H1 (cell line): ENCODE measurements at regions not wholly inside any gene's neighbourhood (a gene's known extent, or its start where the extent isn't known, plus 50 kb on each side); places are given as distances from the start of the nearest gene placed in this dataset.

Experiments used
- CTCF ChIA-PET: fragments of 300-600 bp; sonication (Branson Sonifier 250); formaldehyde crosslinking; loops from one replicate; lab custom pipeline; 2021; ENCODE audit not compliant: partially characterized antibody; lab: Charles Lee
- POLR2A ChIA-PET: fragments of 300-600 bp; sonication (Branson Sonifier 250); formaldehyde crosslinking; loops from one replicate; lab custom pipeline; 2021; ENCODE audit warnings: inconsistent platforms; ENCODE audit not compliant: partially characterized antibody; lab: Charles Lee
- DNase-seq, 2 experiments: peaks; one replicate each; pipeline versions ENCODE4 v3.0.0 to v3.0.0-alpha.2; 2010 to 2022; ENCODE audit warnings: low spot score in 2 of 2, low read depth in 1 of 2, mixed read lengths in 1 of 2
- FAIRE-seq: peaks from 2 replicates; lab custom pipeline; 2011; peaks lifted over from hg19 to GRCh38; lab: Jason Lieb, UNC
- H2AFZ ChIP-seq: 2 replicates; pipeline ENCODE4 v1.8.1; 2012; ENCODE audit warnings: low read length, inconsistent platforms
- H2AK5ac ChIP-seq: 2 replicates; pipeline ENCODE4 v1.6.1; 2013; ENCODE audit warnings: low read depth, low read length
- H2BK120ac ChIP-seq: replicated peaks from 2 replicates; pipeline ENCODE3; 2013; ENCODE audit warnings: low read depth, low read length, inconsistent platforms
- H2BK12ac ChIP-seq: 2 replicates; pipeline ENCODE4 v1.6.1; 2013; ENCODE audit warnings: low read depth, low read length
- H2BK15ac ChIP-seq: 2 replicates; pipeline ENCODE4 v1.6.1; 2013; ENCODE audit warnings: low read length
- H2BK20ac ChIP-seq: 2 replicates; pipeline ENCODE4 v1.6.1; 2013; ENCODE audit warnings: low read length
- H2BK5ac ChIP-seq: 2 replicates; pipeline ENCODE4 v1.6.1; 2013; ENCODE audit warnings: low read depth, low read length
- H3K14ac ChIP-seq: 2 replicates; pipeline ENCODE4 v1.6.1; 2013; ENCODE audit warnings: inconsistent platforms; ENCODE audit not compliant: insufficient read length
- H3K18ac ChIP-seq: 2 replicates; pipeline ENCODE4 v1.6.1; 2013; ENCODE audit warnings: low read length; ENCODE audit errors: extremely low read depth
- H3K23ac ChIP-seq: 2 replicates; pipeline ENCODE4 v1.6.1; 2013; ENCODE audit warnings: inconsistent platforms; ENCODE audit not compliant: insufficient read length
- H3K23me2 ChIP-seq: 2 replicates; pipeline ENCODE4 v1.6.1; 2013; ENCODE audit warnings: low read depth, low read length
- H3K27ac ChIP-seq: 2 replicates; pipeline ENCODE4 v1.6.1; 2011; ENCODE audit warnings: low read depth, low read length, inconsistent platforms
- H3K27me3 ChIP-seq, 4 experiments: replicated peaks in 1 of 4; 1 replicate in 1 of 4; 2 replicates in 3 of 4; pipeline versions ENCODE4 v1.6.1 to v1.8.1; 2011 to 2013; ENCODE audit warnings: low read length in 3 of 4, mild to moderate bottlenecking in 3 of 4, inconsistent platforms in 2 of 4, mixed read lengths in 2 of 4, moderate library complexity in 1 of 4; ENCODE audit not compliant: control insufficient read depth in 3 of 4, insufficient read depth in 3 of 4; ENCODE audit errors: extremely low read depth in 1 of 4
- H3K36me3 ChIP-seq, 4 experiments: 2 replicates each; pipeline versions ENCODE4 v1.6.1 to v1.8.1; 2011 to 2013; ENCODE audit warnings: mild to moderate bottlenecking in 4 of 4, low read length in 3 of 4, moderate library complexity in 2 of 4, control low read depth in 1 of 4, inconsistent platforms in 1 of 4; ENCODE audit not compliant: insufficient read depth in 4 of 4, control insufficient read depth in 2 of 4
- H3K4ac ChIP-seq: replicated peaks from 2 replicates; pipeline ENCODE3; 2013; ENCODE audit warnings: low read length, low read depth, mixed read lengths, inconsistent platforms; ENCODE audit not compliant: insufficient read length
- H3K4me1 ChIP-seq, 4 experiments: replicated peaks in 1 of 4; 1 replicate in 1 of 4; 2 replicates in 3 of 4; pipeline versions ENCODE4 v1.6.1 to v1.8.1; 2011 to 2013; ENCODE audit warnings: low read length in 3 of 4, inconsistent platforms in 2 of 4, mixed read lengths in 1 of 4; ENCODE audit not compliant: insufficient read depth in 4 of 4, control insufficient read depth in 3 of 4
- H3K4me2 ChIP-seq, 2 experiments: 2 replicates each; pipeline versions ENCODE4 v1.6.1 to v1.8.1; 2011 to 2013; ENCODE audit warnings: low read depth in 2 of 2, low read length in 2 of 2, control low read depth in 1 of 2, inconsistent platforms in 1 of 2, mild to moderate bottlenecking in 1 of 2; ENCODE audit not compliant: insufficient read depth in 1 of 2
- H3K4me3 ChIP-seq, 4 experiments: fragments of 200-600, 300-600 bp in 1 of 4; sonication (generic), shearing (Covaris generic), sonication (Bioruptor Twin) in 1 of 4; 2 replicates each; pipeline versions ENCODE4 v1.5.1 to v1.8.1; 2011 to 2016; ENCODE audit warnings: low read length in 4 of 4, low read depth in 3 of 4, control low read depth in 2 of 4, inconsistent platforms in 2 of 4, mild to moderate bottlenecking in 2 of 4, mixed read lengths in 1 of 4, moderate library complexity in 1 of 4; ENCODE audit not compliant: insufficient read depth in 2 of 4; ENCODE audit errors: extremely low read depth in 1 of 4
- H3K56ac ChIP-seq: replicated peaks from 2 replicates; pipeline ENCODE3; 2013; ENCODE audit warnings: low read depth, mild to moderate bottlenecking, mixed read lengths, low read length, inconsistent platforms; ENCODE audit not compliant: insufficient read length
- H3K79me1 ChIP-seq: 2 replicates; pipeline ENCODE4 v1.6.1; 2013; ENCODE audit warnings: low read depth, low read length, control low read depth
- H3K79me2 ChIP-seq, 2 experiments: 2 replicates each; pipeline versions ENCODE4 v1.6.1 to v1.8.1; 2012 to 2013; ENCODE audit warnings: low read length in 2 of 2, mild to moderate bottlenecking in 2 of 2, inconsistent platforms in 1 of 2; ENCODE audit not compliant: insufficient read depth in 2 of 2, control insufficient read depth in 1 of 2
- H3K9ac ChIP-seq, 4 experiments: replicated peaks in 1 of 4; 1 replicate in 1 of 4; 2 replicates in 3 of 4; pipeline versions ENCODE4 v1.6.1 to v1.8.1; 2011 to 2013; ENCODE audit warnings: low read depth in 3 of 4, low read length in 3 of 4, control low read depth in 2 of 4, mild to moderate bottlenecking in 2 of 4, moderate library complexity in 2 of 4, inconsistent platforms in 1 of 4; ENCODE audit errors: extremely low read depth in 1 of 4
- H3K9me3 ChIP-seq, 2 experiments: 2 replicates each; pipeline versions ENCODE4 v1.6.1 to v1.8.1; 2012 to 2013; ENCODE audit warnings: mild to moderate bottlenecking in 2 of 2, moderate library complexity in 2 of 2, control low read depth in 1 of 2, inconsistent platforms in 1 of 2, low read depth in 1 of 2, low read length in 1 of 2, mixed read lengths in 1 of 2; ENCODE audit not compliant: insufficient read depth in 2 of 2
- H4K20me1 ChIP-seq, 2 experiments: replicated peaks in 1 of 2; 2 replicates each; pipeline versions ENCODE3 to v1.8.1; 2011 to 2013; ENCODE audit warnings: inconsistent platforms in 2 of 2, low read length in 2 of 2, mild to moderate bottlenecking in 1 of 2; ENCODE audit not compliant: insufficient read depth in 2 of 2, control insufficient read depth in 1 of 2
- H4K5ac ChIP-seq: 2 replicates; pipeline ENCODE4 v1.6.1; 2013; ENCODE audit warnings: low read length, low read depth, mixed read lengths, inconsistent platforms; ENCODE audit not compliant: insufficient read length
- H4K8ac ChIP-seq: 2 replicates; pipeline ENCODE4 v1.8.0; 2013; ENCODE audit warnings: mild to moderate bottlenecking, moderate library complexity, low read length, inconsistent platforms; ENCODE audit not compliant: insufficient read depth; ENCODE audit errors: extremely low read depth
- H4K91ac ChIP-seq: replicated peaks from 2 replicates; pipeline ENCODE3; 2013; ENCODE audit warnings: low read length, mixed read lengths, inconsistent platforms; ENCODE audit not compliant: insufficient read length
- ASH2L ChIP-seq: fragments of 200-600, 300-600 bp; sonication (generic); IDR thresholded peaks from one replicate; pipeline ENCODE4 v1.7.1; 2017; ENCODE audit warnings: low read length
- ATF3 ChIP-seq: IDR thresholded peaks from 2 replicates; pipeline ENCODE4 v1.6.1; 2011; ENCODE audit warnings: low read depth, mild to moderate bottlenecking, low read length; ENCODE audit not compliant: insufficient read depth
- CBX5 ChIP-seq: fragments of 300-800, 300-1000 bp; sonication (generic); IDR thresholded peaks from 2 replicates; pipeline ENCODE4 v1.7.1; 2016; ENCODE audit warnings: antibody characterized with exemption, low read length, low read depth
- EZH2 ChIP-seq: fragments of 200-600 bp; sonication (generic); IDR thresholded peaks from 2 replicates; pipeline ENCODE4 v1.7.1; 2012; ENCODE audit warnings: low read depth, mild to moderate bottlenecking, moderate library complexity, low read length, inconsistent platforms; ENCODE audit not compliant: severe bottlenecking
- PHF8 ChIP-seq: fragments of 200-600 bp; sonication (generic); conservative IDR thresholded peaks from 2 replicates; pipeline ENCODE4 v1.7.1; 2012; ENCODE audit warnings: low read depth, mild to moderate bottlenecking, inconsistent platforms, low read length, moderate library complexity
- POLR2AphosphoS5 ChIP-seq: IDR thresholded peaks from 2 replicates; pipeline ENCODE4 v1.6.1; 2011; ENCODE audit warnings: low read depth, low read length
- SIRT6 ChIP-seq: IDR thresholded peaks from one replicate; pipeline ENCODE4 v1.7.1; 2012; ENCODE audit warnings: low read length, inconsistent platforms
- SP1 ChIP-seq: IDR thresholded peaks from 2 replicates; pipeline ENCODE4 v1.6.1; 2011; ENCODE audit warnings: low read depth, low read length
- WGBS, 2 experiments: shearing (Covaris generic) in 1 of 2; methylation state at CpG; one replicate each; pipeline versions ENCODE4 v1.1.6 to v1.1.7; 2013 to 2015; ENCODE audit warnings: low lambda C conversion rate in 2 of 2, mixed read lengths in 2 of 2, inconsistent platforms in 1 of 2, low coverage in 1 of 2, missing lambda C conversion rate in 1 of 2; ENCODE audit not compliant: insufficient replicate concordance in 2 of 2, insufficient coverage in 1 of 2, insufficient read length in 1 of 2; ENCODE audit errors: extremely low coverage in 1 of 2, missing lambda C conversion rate in 1 of 2; 5-methylcytosine and 5-hydroxymethylcytosine counted together

GRCh38 chr4:137039370-137039769 lies 492.9 kb downstream of the PCDH18 start:
- 82% methylated on average over 3 of the region's 3 CpGs; no CpG with 5 or more reads in 1 of the 2 experiments for WGBS, 2 experiments
- Histone ChIP-seq H3K9me3 (no peaks in the 10 kb centered on the region), H2AFZ (no peak overlapping the region), H3K79me2 (no peaks in the 10 kb centered on the region), H2BK120ac (no peak overlapping the region), H3K36me3 (no peaks in the 10 kb centered on the region), H3K23ac (no peak overlapping the region), H3K4me2 (no peak overlapping the region), H3K27me3 (no peaks in the 10 kb centered on the region), H3K4me3 (no peak overlapping the region), H3K56ac (no peak overlapping the region), H3K9ac (no peak overlapping the region), H2BK5ac (no peak overlapping the region), H2BK20ac (no peak overlapping the region), H2BK15ac (no peak overlapping the region), H3K79me1 (no peaks in the 10 kb centered on the region), H2BK12ac (no peak overlapping the region), H4K20me1 (no peaks in the 10 kb centered on the region), H3K23me2 (no peaks in the 10 kb centered on the region), H3K4me1 (no peaks in the 10 kb centered on the region), H4K91ac (no peak overlapping the region), H2AK5ac (no peak overlapping the region), H3K14ac (no peak overlapping the region), H3K27ac (no peak overlapping the region), H4K8ac (no peak overlapping the region), H4K5ac (no peak overlapping the region), H3K18ac (no peak overlapping the region), H3K4ac (no peak overlapping the region)
- ChIA-PET POLR2A (no interaction called here), CTCF (interaction anchor here (0.8 kb wide), 2 partner anchors 32 to 82 kb away, joined by 3 read pairs; no protein-coding TSS in a partner anchor)
- no peak for DNase-seq
- FAIRE-seq: no peak
- no peak for TF ChIP-seq PHF8
- TF ChIP-seq SIRT6: no peak
- no peak for TF ChIP-seq ASH2L
- TF ChIP-seq EZH2: no peak
- TF ChIP-seq SP1: no peak
- TF ChIP-seq ATF3: no peak
- TF ChIP-seq CBX5: no peak
- TF ChIP-seq POLR2AphosphoS5: no peak
